HG02981 (cell line): ENCODE measurements at regions not wholly inside any gene's neighbourhood (a gene's known extent, or its start where the extent isn't known, plus 50 kb on each side); places are given as distances from the start of the nearest gene placed in this dataset.

ENCODE experiments used
- ATAC-seq: cut with Tn5 transposase; IDR thresholded peaks from one replicate; pipeline ENCODE4 v1.9.1; 2021; ENCODE audit warnings: mild to moderate bottlenecking, moderate library complexity; ENCODE audit not compliant: unreplicated experiment

GRCh38 chr9:89790542-89791109 lies 185.8 kb downstream of the GADD45G start:
- ATAC-seq, result no peak

- ATAC-seq, result no peak
Measured at GRCh38 chr9:89791754-89792153, 186.9 kb downstream of the GADD45G start.

GRCh38 chr9:89792189-89793123 lies 187.6 kb downstream of the GADD45G start:
- no peak for ATAC-seq

GRCh38 chr9:89793124-89793495 lies 188.3 kb downstream of the GADD45G start:
- ATAC-seq, result no peak

- ATAC-seq, result no peak
Measured at GRCh38 chr9:89793551-89793950, 188.7 kb downstream of the GADD45G start.

- no peak for ATAC-seq
Measured at GRCh38 chr9:89794918-89795317, 190.1 kb downstream of the GADD45G start.

GRCh38 chr9:89795538-89796195 lies 190.9 kb downstream of the GADD45G start:
- ATAC-seq, result no peak

GRCh38 chr9:89796606-89797005 lies 191.8 kb downstream of the GADD45G start:
- ATAC-seq, result no peak

GRCh38 chr9:89797255-89797654 lies 192.4 kb downstream of the GADD45G start:
- ATAC-seq, result no peak

- no peak for ATAC-seq
Measured at GRCh38 chr9:89797937-89798455, 193.2 kb downstream of the GADD45G start.

- no peak for ATAC-seq
Measured at GRCh38 chr9:89798547-89799120, 193.8 kb downstream of the GADD45G start.

- ATAC-seq, result no peak
Measured at GRCh38 chr9:89799221-89799620, 194.4 kb downstream of the GADD45G start.

GRCh38 chr9:89799766-89800165 lies 195.0 kb downstream of the GADD45G start:
- ATAC-seq, result no peak

GRCh38 chr9:89801341-89801740 lies 196.5 kb downstream of the GADD45G start:
- no peak for ATAC-seq

- no peak for ATAC-seq
Measured at GRCh38 chr9:89801742-89802670, 197.2 kb downstream of the GADD45G start.

- no peak for ATAC-seq
Measured at GRCh38 chr9:89802781-89803355, 198.1 kb downstream of the GADD45G start.

GRCh38 chr9:89803403-89803802 lies 198.6 kb downstream of the GADD45G start:
- no peak for ATAC-seq

- ATAC-seq, result no peak
Measured at GRCh38 chr9:89804766-89805531, 200.1 kb downstream of the GADD45G start.
